HG02763 (cell line): ENCODE measurements at regions not wholly inside any gene's neighbourhood (a gene's known extent, or its start where the extent isn't known, plus 50 kb on each side); places are given as distances from the start of the nearest gene placed in this dataset.

Experiments
- ATAC-seq: cut with Tn5 transposase; IDR thresholded peaks from one replicate; pipeline ENCODE4 v1.9.1; 2021; ENCODE audit warnings: mild to moderate bottlenecking, moderate library complexity; ENCODE audit not compliant: unreplicated experiment

- no peak for ATAC-seq
Observed at GRCh38 chr9:38164659-38165221, 95.7 kb upstream of the SHB start.

GRCh38 chr9:38163518-38163917 is 94.5 kb upstream of the SHB start:
- no peak for ATAC-seq

GRCh38 chr9:38162332-38163211 is 93.5 kb upstream of the SHB start:
- no peak for ATAC-seq

- no peak for ATAC-seq
Observed at GRCh38 chr9:38160613-38161215, 91.7 kb upstream of the SHB start.

GRCh38 chr9:38159599-38159998 is 90.6 kb upstream of the SHB start:
- no peak for ATAC-seq

- no peak for ATAC-seq
Observed at GRCh38 chr9:38158628-38159027, 89.6 kb upstream of the SHB start.

GRCh38 chr9:38157711-38158110 is 88.7 kb upstream of the SHB start:
- ATAC-seq, result no peak

- ATAC-seq, result no peak
Observed at GRCh38 chr9:38154501-38155421, 85.7 kb upstream of the SHB start.

GRCh38 chr9:38153910-38154291 is 84.9 kb upstream of the SHB start:
- ATAC-seq, result no peak

- ATAC-seq, result no peak
Observed at GRCh38 chr9:38153152-38153909, 84.3 kb upstream of the SHB start.

GRCh38 chr9:38149647-38150046 is 80.6 kb upstream of the SHB start:
- no peak for ATAC-seq

- no peak for ATAC-seq
Observed at GRCh38 chr9:38146844-38147243, 77.8 kb upstream of the SHB start.

- no peak for ATAC-seq
Observed at GRCh38 chr9:38145526-38146053, 76.6 kb upstream of the SHB start.

- ATAC-seq, result no peak
Observed at GRCh38 chr9:38144421-38144820, 75.4 kb upstream of the SHB start.

GRCh38 chr9:38141746-38142591 is 72.9 kb upstream of the SHB start:
- no peak for ATAC-seq

- ATAC-seq, result no peak
Observed at GRCh38 chr9:38138276-38138675, 69.2 kb upstream of the SHB start.

- ATAC-seq, result no peak
Observed at GRCh38 chr9:38137342-38137741, 68.3 kb upstream of the SHB start.

- no peak for ATAC-seq
Observed at GRCh38 chr9:38136386-38136785, 67.4 kb upstream of the SHB start.

- ATAC-seq, result no peak
Observed at GRCh38 chr9:38134611-38135237, 65.7 kb upstream of the SHB start.
